ENCODE measurements at regions not wholly inside any gene's neighbourhood (a gene's known extent, or its start where the extent isn't known, plus 50 kb on each side); places are given as distances from the start of the nearest gene placed in this dataset.

- TF ChIP-seq POLR2A (IDR thresholded peaks at IDR 0.05) = no peak
- TF ChIP-seq, protein P1, sequence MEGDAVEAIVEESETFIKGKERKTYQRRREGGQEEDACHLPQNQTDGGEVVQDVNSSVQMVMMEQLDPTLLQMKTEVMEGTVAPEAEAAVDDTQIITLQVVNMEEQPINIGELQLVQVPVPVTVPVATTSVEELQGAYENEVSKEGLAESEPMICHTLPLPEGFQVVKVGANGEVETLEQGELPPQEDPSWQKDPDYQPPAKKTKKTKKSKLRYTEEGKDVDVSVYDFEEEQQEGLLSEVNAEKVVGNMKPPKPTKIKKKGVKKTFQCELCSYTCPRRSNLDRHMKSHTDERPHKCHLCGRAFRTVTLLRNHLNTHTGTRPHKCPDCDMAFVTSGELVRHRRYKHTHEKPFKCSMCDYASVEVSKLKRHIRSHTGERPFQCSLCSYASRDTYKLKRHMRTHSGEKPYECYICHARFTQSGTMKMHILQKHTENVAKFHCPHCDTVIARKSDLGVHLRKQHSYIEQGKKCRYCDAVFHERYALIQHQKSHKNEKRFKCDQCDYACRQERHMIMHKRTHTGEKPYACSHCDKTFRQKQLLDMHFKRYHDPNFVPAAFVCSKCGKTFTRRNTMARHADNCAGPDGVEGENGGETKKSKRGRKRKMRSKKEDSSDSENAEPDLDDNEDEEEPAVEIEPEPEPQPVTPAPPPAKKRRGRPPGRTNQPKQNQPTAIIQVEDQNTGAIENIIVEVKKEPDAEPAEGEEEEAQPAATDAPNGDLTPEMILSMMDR (IDR thresholded peaks at IDR 0.05) = no peak
Observed at GRCh38 chr4:123250843-123251242, 145.8 kb upstream of the SPRY1 start.
